Liver (tissue), 8 donors: ENCODE measurements at regions not wholly inside any gene's neighbourhood (a gene's known extent, or its start where the extent isn't known, plus 50 kb on each side); places are given as distances from the start of the nearest gene placed in this dataset.

Experiments
- DNase-seq: peaks from one replicate; pipeline ENCODE4 v3.0.0-alpha.2; 2017; ENCODE audit warnings: low spot score
- H3K27ac ChIP-seq, 2 donors: one replicate each; pipeline ENCODE4 v1.7.0; 2013; ENCODE audit warnings: inconsistent platforms in 2 of 2, low read length in 2 of 2, control low read depth in 1 of 2, low read depth in 1 of 2, mild to moderate bottlenecking in 1 of 2
- H3K27me3 ChIP-seq, 4 donors: one replicate each; pipeline versions ENCODE4 v1.6.1 to v1.7.0; 2013; ENCODE audit warnings: low read length in 3 of 4, inconsistent platforms in 1 of 4, mild to moderate bottlenecking in 1 of 4, moderate library complexity in 1 of 4; ENCODE audit not compliant: control insufficient read depth in 4 of 4, insufficient read depth in 4 of 4
- H3K36me3 ChIP-seq, 4 donors: one replicate each; pipeline versions ENCODE4 v1.6.1 to v1.7.0; 2013; ENCODE audit warnings: low read length in 3 of 4, mild to moderate bottlenecking in 3 of 4, low read depth in 1 of 4, moderate library complexity in 1 of 4; ENCODE audit not compliant: control insufficient read depth in 4 of 4, insufficient read depth in 3 of 4
- H3K4me1 ChIP-seq, 4 donors: one replicate each; pipeline versions ENCODE4 v1.6.1 to v1.7.0; 2013; ENCODE audit warnings: low read length in 3 of 4, mild to moderate bottlenecking in 3 of 4, moderate library complexity in 1 of 4; ENCODE audit not compliant: control insufficient read depth in 4 of 4, insufficient read depth in 4 of 4
- H3K4me3 ChIP-seq, 3 donors: one replicate each; pipeline versions ENCODE4 v1.6.1 to v1.7.0; 2013; ENCODE audit warnings: low read length in 3 of 3, control low read depth in 1 of 3, low read depth in 1 of 3, mild to moderate bottlenecking in 1 of 3
- H3K9ac ChIP-seq, 2 donors: one replicate each; pipeline ENCODE4 v1.7.0; 2013; ENCODE audit warnings: low read length in 2 of 2, mild to moderate bottlenecking in 2 of 2, moderate library complexity in 2 of 2, control low read depth in 1 of 2, low read depth in 1 of 2
- H3K9me3 ChIP-seq, 4 donors: one replicate each; pipeline versions ENCODE4 v1.6.1 to v1.7.0; 2013; ENCODE audit warnings: low read length in 3 of 4; ENCODE audit not compliant: control insufficient read depth in 4 of 4
- ATF3 ChIP-seq: IDR thresholded peaks from 2 replicates; pipeline ENCODE4 v1.6.1; 2016; ENCODE audit warnings: antibody characterized with exemption
- CTCF ChIP-seq: fragments of 150-350 bp; IDR thresholded peaks from 2 replicates; pipeline ENCODE4 v1.5.1; 2017; ENCODE audit warnings: improper control_type of control experiment, low read depth, low read length; ENCODE audit not compliant: missing input control
- EGR1 ChIP-seq, 2 donors: IDR thresholded peaks; 2 replicates each; pipeline ENCODE4 v1.6.1; 2016 to 2018; ENCODE audit warnings: antibody characterized with exemption in 2 of 2, low read depth in 2 of 2
- FOXA1 ChIP-seq: IDR thresholded peaks from 2 replicates; pipeline ENCODE4 v1.6.1; 2016; ENCODE audit warnings: antibody characterized with exemption
- FOXA2 ChIP-seq: IDR thresholded peaks from 2 replicates; pipeline ENCODE4 v1.6.1; 2016; ENCODE audit warnings: antibody characterized with exemption
- GABPA ChIP-seq, 2 donors: IDR thresholded peaks in 1 of 2; conservative IDR thresholded peaks in 1 of 2; 2 replicates each; pipeline ENCODE4 v1.6.1; 2016; ENCODE audit warnings: antibody characterized with exemption in 2 of 2, mild to moderate bottlenecking in 1 of 2, moderate library complexity in 1 of 2
- HNF4A ChIP-seq, 2 donors: conservative IDR thresholded peaks; 2 replicates each; pipeline ENCODE4 v1.6.1; 2016; ENCODE audit warnings: antibody characterized with exemption in 2 of 2, mild to moderate bottlenecking in 2 of 2
- HNF4G ChIP-seq: IDR thresholded peaks from 2 replicates; pipeline ENCODE4 v1.6.1; 2016; ENCODE audit warnings: antibody characterized with exemption
- JUND ChIP-seq, 2 donors: IDR thresholded peaks; 2 replicates each; pipeline ENCODE4 v1.6.1; 2016; ENCODE audit warnings: antibody characterized with exemption in 2 of 2
- MAX ChIP-seq: IDR thresholded peaks from 2 replicates; pipeline ENCODE4 v1.6.1; 2016; ENCODE audit warnings: antibody characterized with exemption
- NR2F2 ChIP-seq: IDR thresholded peaks from 2 replicates; pipeline ENCODE4 v1.6.1; 2016; ENCODE audit warnings: antibody characterized with exemption
- RAD21 ChIP-seq, 2 donors: IDR thresholded peaks; 2 replicates each; pipeline ENCODE4 v1.6.1; 2016; ENCODE audit warnings: antibody characterized with exemption in 2 of 2, mild to moderate bottlenecking in 2 of 2
- REST ChIP-seq: IDR thresholded peaks from 2 replicates; pipeline ENCODE4 v1.6.1; 2016; ENCODE audit warnings: antibody characterized with exemption, mild to moderate bottlenecking
- RXRA ChIP-seq, 2 donors: IDR thresholded peaks; 2 replicates each; pipeline ENCODE4 v1.6.1; 2017 to 2018; ENCODE audit warnings: antibody characterized with exemption in 2 of 2, mild to moderate bottlenecking in 1 of 2
- SP1 ChIP-seq: IDR thresholded peaks from 2 replicates; pipeline ENCODE4 v1.6.1; 2018; ENCODE audit warnings: antibody characterized with exemption, mild to moderate bottlenecking
- TAF1 ChIP-seq: conservative IDR thresholded peaks from 2 replicates; pipeline ENCODE4 v1.6.1; 2016; ENCODE audit warnings: antibody characterized with exemption, mild to moderate bottlenecking
- YY1 ChIP-seq: IDR thresholded peaks from 2 replicates; pipeline ENCODE4 v1.6.1; 2016; ENCODE audit warnings: antibody characterized with exemption, mild to moderate bottlenecking
- ZBTB33 ChIP-seq: IDR thresholded peaks from 2 replicates; pipeline ENCODE4 v1.6.1; 2016; ENCODE audit warnings: antibody characterized with exemption
- WGBS: extraction: QIAGEN DNeasy Blood & Tissue Kit; methylation state at CpG from one replicate; pipeline ENCODE4 v1.1.7; 2013; 5-methylcytosine and 5-hydroxymethylcytosine counted together
- donor health status: healthy.
- donor health status: healthy.
- donor health status: healthy.
- donor health status: healthy.
- donor health status: healthy.

GRCh38 chr2:234753701-234754100, 198.1 kb upstream of the SH3BP4 start:
- H3K27ac ChIP-seq = no peak overlapping the region
- no peak overlapping the region for H3K9ac ChIP-seq
- DNase-seq = no peak
- H3K9me3 ChIP-seq = no peaks in the 10 kb centered on the region
- WGBS = 87% methylated on average over 4 of the region's 4 CpGs
- no peaks in the 10 kb centered on the region for H3K4me1 ChIP-seq
- H3K36me3 ChIP-seq = no peaks in the 10 kb centered on the region
- H3K27me3 ChIP-seq = no peaks in the 10 kb centered on the region
- H3K4me3 ChIP-seq = no peak overlapping the region
- no peak for TF ChIP-seq YY1
- no peak for TF ChIP-seq TAF1
- no peak for TF ChIP-seq FOXA2
- no peak for TF ChIP-seq RAD21 (IDR thresholded peaks at IDR 0.05)
- TF ChIP-seq MAX = no peak
- TF ChIP-seq ATF3 = no peak
- TF ChIP-seq EGR1 (IDR thresholded peaks at IDR 0.05; ENCODE audit: low read depth in 2 of 2) = no peak
- TF ChIP-seq REST = no peak
- TF ChIP-seq GABPA (IDR thresholded peaks at IDR 0.05 in 1 of 2, conservative IDR thresholded peaks at IDR 0.05 in 1 of 2) = no peak
- TF ChIP-seq HNF4A (conservative IDR thresholded peaks at IDR 0.05) = no peak
- TF ChIP-seq CTCF = no peak
- no peak for TF ChIP-seq JUND (IDR thresholded peaks at IDR 0.05)
- no peak for TF ChIP-seq FOXA1
- no peak for TF ChIP-seq SP1
- no peak for TF ChIP-seq HNF4G
- no peak for TF ChIP-seq ZBTB33
- TF ChIP-seq NR2F2 = no peak
- TF ChIP-seq RXRA (IDR thresholded peaks at IDR 0.05) = no peak

- Histone ChIP-seq H3K27me3 (no peaks in the 10 kb centered on the region), H3K36me3 (no peaks in the 10 kb centered on the region), H3K27ac (no peak overlapping the region), H3K9ac (no peak overlapping the region), H3K9me3 (no peaks in the 10 kb centered on the region), H3K4me3 (no peak overlapping the region), H3K4me1 (no peaks in the 10 kb centered on the region)
- TF ChIP-seq GABPA (IDR thresholded peaks at IDR 0.05 in 1 of 2, conservative IDR thresholded peaks at IDR 0.05 in 1 of 2) (no peak), EGR1 (IDR thresholded peaks at IDR 0.05; ENCODE audit: low read depth in 2 of 2) (no peak), CTCF (no peak), TAF1 (no peak), SP1 (no peak), RAD21 (IDR thresholded peaks at IDR 0.05) (no peak), YY1 (no peak), RXRA (IDR thresholded peaks at IDR 0.05) (no peak)
- WGBS = 95% methylated on average over 3 of the region's 3 CpGs
- no peak for DNase-seq
Measured at GRCh38 chr2:234752966-234753365, 198.9 kb upstream of the SH3BP4 start.
